ENCODE measurements at regions not wholly inside any gene's neighbourhood (a gene's known extent, or its start where the extent isn't known, plus 50 kb on each side); places are given as distances from the start of the nearest gene placed in this dataset.

DNA sequence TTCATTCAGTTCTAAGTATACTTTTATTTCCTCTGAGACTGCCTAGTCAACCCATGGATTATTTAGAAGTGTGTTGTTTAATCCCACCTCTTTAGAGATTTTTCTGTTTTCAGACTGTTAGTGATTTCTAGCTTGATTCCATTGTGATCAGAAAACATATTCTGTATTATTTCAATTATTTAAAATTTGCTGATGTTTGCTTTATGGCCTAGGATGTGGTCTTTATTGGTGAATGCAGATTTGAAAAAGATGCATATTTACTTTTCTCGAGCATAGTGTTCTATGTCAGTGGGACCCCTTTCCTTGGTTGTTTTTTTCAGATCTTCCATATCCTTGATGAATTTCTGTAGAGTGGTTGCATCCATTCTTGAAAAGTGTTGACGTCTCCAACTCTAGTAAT is 487.2 kb upstream of the HS6ST1 start:
- no peak for DNase-seq (ENCODE audit: low read depth)
- TF ChIP-seq, protein P1, sequence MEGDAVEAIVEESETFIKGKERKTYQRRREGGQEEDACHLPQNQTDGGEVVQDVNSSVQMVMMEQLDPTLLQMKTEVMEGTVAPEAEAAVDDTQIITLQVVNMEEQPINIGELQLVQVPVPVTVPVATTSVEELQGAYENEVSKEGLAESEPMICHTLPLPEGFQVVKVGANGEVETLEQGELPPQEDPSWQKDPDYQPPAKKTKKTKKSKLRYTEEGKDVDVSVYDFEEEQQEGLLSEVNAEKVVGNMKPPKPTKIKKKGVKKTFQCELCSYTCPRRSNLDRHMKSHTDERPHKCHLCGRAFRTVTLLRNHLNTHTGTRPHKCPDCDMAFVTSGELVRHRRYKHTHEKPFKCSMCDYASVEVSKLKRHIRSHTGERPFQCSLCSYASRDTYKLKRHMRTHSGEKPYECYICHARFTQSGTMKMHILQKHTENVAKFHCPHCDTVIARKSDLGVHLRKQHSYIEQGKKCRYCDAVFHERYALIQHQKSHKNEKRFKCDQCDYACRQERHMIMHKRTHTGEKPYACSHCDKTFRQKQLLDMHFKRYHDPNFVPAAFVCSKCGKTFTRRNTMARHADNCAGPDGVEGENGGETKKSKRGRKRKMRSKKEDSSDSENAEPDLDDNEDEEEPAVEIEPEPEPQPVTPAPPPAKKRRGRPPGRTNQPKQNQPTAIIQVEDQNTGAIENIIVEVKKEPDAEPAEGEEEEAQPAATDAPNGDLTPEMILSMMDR (IDR thresholded peaks at IDR 0.05; ENCODE audit: control insufficient read depth, insufficient read depth, low read depth, low read length, missing control alignments): no peak
- no peak overlapping the region for H3K4me3 ChIP-seq (ENCODE audit: control insufficient read depth, low read depth, low read length)

DNA sequence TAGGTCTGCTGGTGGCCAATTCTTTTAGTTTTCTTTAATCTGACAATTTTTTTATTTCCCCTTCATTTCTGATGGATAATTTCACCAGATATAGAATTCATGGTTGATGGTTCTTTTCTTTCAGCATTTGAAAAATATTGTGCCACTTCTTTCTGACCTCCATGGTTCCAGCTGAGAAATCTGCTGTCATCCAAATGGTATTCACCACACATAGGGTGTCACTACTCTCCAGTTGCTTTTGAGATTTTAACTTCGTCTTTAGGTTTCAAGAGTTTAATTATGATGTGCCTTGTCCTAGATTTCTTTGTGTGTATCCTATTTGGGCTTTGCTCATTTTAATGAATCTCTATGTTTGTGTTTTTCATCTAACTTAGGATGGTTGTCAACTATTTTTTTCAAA is 488.6 kb upstream of the HS6ST1 start:
- H3K4me3 ChIP-seq (ENCODE audit: control insufficient read depth, low read depth, low read length): no peak overlapping the region
- TF ChIP-seq, protein P1 (IDR thresholded peaks at IDR 0.05; ENCODE audit: control insufficient read depth, insufficient read depth, low read depth, low read length, missing control alignments): no peak
- no peak for DNase-seq (ENCODE audit: low read depth)

DNA sequence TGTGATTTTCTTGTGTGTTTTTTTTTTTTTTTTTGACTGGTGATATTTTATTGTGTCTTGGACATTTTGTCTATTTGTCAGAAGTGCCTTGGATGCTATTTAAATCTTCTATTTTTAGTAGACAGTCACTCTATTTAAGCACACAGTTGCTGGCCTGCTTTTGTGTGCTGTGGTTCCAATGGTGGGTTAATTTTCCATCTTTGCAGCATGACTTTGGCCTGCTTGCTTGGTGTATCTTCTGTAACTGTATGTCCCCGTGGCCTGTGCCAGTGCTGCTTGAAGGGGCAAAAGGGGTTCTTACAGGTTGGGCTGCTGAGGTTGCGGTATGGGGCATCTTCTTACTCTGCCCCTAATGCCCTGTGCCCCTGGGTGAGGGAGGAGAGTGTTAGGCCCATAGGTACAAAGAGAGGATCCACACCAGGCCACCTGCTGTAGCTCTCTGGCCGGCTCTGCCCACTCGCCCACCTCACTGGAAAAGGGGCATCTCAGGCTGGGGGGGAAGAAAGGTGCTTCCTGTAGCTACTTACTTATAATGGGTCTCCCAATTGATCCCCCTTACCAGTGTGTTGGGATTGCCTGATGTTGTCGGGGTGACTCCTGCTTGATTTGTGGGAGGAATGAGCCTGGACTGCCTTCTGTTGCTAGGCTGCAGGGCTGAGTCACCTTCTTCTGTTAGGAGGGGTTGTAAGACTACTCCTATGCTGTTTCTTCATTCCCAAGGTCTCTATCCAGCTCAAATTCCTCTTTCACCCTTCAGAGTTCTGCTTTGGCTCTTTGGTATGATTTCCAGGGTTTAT is 490.0 kb upstream of the HS6ST1 start:
- DNase-seq (ENCODE audit: low read depth): no peak
- H3K4me3 ChIP-seq (ENCODE audit: control insufficient read depth, low read depth, low read length): no peak overlapping the region
- TF ChIP-seq, protein P1 (IDR thresholded peaks at IDR 0.05; ENCODE audit: control insufficient read depth, insufficient read depth, low read depth, low read length, missing control alignments): no peak

DNA sequence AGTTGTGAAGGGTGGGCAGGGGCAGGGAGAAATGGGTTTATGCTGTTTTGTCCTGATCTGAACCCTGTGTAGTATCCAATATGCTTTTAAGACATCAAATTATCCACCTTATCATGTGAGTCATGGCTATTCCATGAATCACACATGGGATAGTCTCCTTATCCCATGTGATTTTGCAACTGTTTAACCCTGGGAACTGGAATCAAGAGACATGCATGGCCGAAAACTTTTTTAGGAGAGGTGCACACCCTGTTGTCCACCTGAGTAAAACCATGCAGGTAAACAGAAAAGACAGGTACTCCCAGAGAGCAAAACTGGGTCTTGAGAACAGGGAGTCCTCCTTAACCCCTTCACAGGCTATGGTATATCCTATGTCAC is 490.6 kb upstream of the HS6ST1 start:
- no peak for DNase-seq (ENCODE audit: low read depth)
- TF ChIP-seq, protein P1 (IDR thresholded peaks at IDR 0.05; ENCODE audit: control insufficient read depth, insufficient read depth, low read depth, low read length, missing control alignments): no peak
- H3K4me3 ChIP-seq (ENCODE audit: control insufficient read depth, low read depth, low read length): no peak overlapping the region

DNA sequence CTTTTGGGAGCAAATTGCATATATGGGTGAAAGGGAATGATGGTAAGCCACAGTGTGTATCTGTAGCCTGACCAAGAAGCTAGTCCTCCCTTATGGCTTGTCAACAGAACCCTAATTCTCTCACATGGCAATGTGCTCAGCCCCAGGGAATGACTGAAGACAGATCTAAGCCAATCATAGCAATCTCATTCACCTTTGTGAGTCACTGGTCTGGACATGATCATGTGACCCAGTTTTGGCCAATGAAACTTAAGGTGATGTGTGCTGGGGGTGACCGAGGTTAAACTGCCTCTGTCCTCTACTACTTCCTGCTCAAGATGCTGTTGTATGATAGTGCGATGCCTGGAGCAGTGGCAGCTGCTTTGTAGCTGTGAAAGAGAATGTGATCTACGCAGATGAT is 491.2 kb upstream of the HS6ST1 start:
- TF ChIP-seq, protein P1 (IDR thresholded peaks at IDR 0.05; ENCODE audit: control insufficient read depth, insufficient read depth, low read depth, low read length, missing control alignments): no peak
- no peak overlapping the region for H3K4me3 ChIP-seq (ENCODE audit: control insufficient read depth, low read depth, low read length)
- no peak for DNase-seq (ENCODE audit: low read depth)

DNA sequence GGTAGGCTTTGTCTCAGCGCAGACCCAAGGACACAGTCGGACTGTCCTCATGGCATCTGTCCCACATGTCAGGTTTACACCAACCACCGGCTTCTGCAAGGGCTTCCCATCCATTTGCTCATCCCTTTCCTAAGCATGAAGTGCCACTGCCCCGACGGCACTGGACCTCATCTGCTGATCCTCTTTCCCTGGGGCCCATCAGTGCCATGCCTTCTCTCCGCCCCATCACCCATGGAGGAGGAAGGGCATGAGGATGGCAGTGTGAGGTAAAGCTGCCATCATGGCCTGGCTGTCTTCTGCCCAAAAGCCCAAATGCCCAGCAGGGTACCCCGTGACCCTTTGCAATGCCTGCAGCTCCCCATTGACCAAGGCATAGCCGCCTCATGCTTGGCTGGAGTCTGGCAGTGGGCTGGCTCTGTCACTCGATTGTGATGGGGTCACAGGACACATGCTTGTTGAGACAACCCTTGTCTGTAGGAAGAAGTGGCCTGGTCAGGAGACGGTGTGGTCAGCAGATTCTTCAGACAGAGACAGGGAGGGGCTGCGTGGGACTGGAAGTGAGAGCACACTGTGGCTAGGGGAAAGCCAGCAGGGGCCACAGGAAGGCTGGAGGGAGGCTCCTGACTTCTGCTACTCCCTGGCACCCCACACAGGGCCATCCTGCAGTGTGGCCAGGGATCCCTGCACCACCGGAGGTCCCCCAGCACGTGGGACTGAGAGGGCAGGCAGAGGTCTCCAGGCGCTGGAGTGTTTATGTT is 493.7 kb upstream of the HS6ST1 start:
- no peak for DNase-seq (ENCODE audit: low read depth)
- H3K4me3 ChIP-seq (ENCODE audit: control insufficient read depth, low read depth, low read length): no peak overlapping the region
- TF ChIP-seq, protein P1 (IDR thresholded peaks at IDR 0.05; ENCODE audit: control insufficient read depth, insufficient read depth, low read depth, low read length, missing control alignments): no peak
